HG03442 (cell line): ENCODE measurements at regions not wholly inside any gene's neighbourhood (a gene's known extent, or its start where the extent isn't known, plus 50 kb on each side); places are given as distances from the start of the nearest gene placed in this dataset.

ENCODE experiments used
- ATAC-seq: cut with Tn5 transposase; IDR thresholded peaks from one replicate; pipeline ENCODE4 v1.9.1; 2021; ENCODE audit warnings: mild to moderate bottlenecking, moderate library complexity; ENCODE audit not compliant: unreplicated experiment

GRCh38 chr18:21991886-21992285 is 177.5 kb upstream of the GATA6 start:
- no peak for ATAC-seq

- ATAC-seq: no peak
These were observed 173.0 kb upstream of the GATA6 start for GRCh38 chr18:21996351-21996826.

GRCh38 chr18:21997207-21998143 is 171.9 kb upstream of the GATA6 start:
- peak; percentile 76 for ATAC-seq

- ATAC-seq: no peak
These were observed 170.9 kb upstream of the GATA6 start for GRCh38 chr18:21998486-21998885.

GRCh38 chr18:22001912-22002487 is 167.4 kb upstream of the GATA6 start:
- no peak for ATAC-seq

GRCh38 chr18:22005191-22005841 is 164.1 kb upstream of the GATA6 start:
- no peak for ATAC-seq

- no peak for ATAC-seq
These were observed 162.9 kb upstream of the GATA6 start for GRCh38 chr18:22006458-22006857.

GRCh38 chr18:22009242-22009641 is 160.1 kb upstream of the GATA6 start:
- ATAC-seq: no peak

- no peak for ATAC-seq
These were observed 155.4 kb upstream of the GATA6 start for GRCh38 chr18:22013993-22014392.

GRCh38 chr18:22015156-22015555 is 154.2 kb upstream of the GATA6 start:
- ATAC-seq: no peak

- no peak for ATAC-seq
These were observed 151.0 kb upstream of the GATA6 start for GRCh38 chr18:22018366-22018765.

GRCh38 chr18:22019193-22019592 is 150.2 kb upstream of the GATA6 start:
- ATAC-seq: no peak

- no peak for ATAC-seq
These were observed 149.1 kb upstream of the GATA6 start for GRCh38 chr18:22020127-22020866.

GRCh38 chr18:22020867-22021370 is 148.5 kb upstream of the GATA6 start:
- no peak for ATAC-seq

- no peak for ATAC-seq
These were observed 147.7 kb upstream of the GATA6 start for GRCh38 chr18:22021701-22022100.

GRCh38 chr18:22024924-22025323 is 144.5 kb upstream of the GATA6 start:
- ATAC-seq: no peak

GRCh38 chr18:22026362-22026761 is 143.0 kb upstream of the GATA6 start:
- ATAC-seq: no peak

GRCh38 chr18:22026889-22027288 is 142.5 kb upstream of the GATA6 start:
- no peak for ATAC-seq

- ATAC-seq: no peak
These were observed 137.8 kb upstream of the GATA6 start for GRCh38 chr18:22031611-22032010.

- peak; percentile 67 for ATAC-seq
These were observed 136.9 kb upstream of the GATA6 start for GRCh38 chr18:22032392-22032961.
